RPMI7951 (cell line): ENCODE measurements at regions not wholly inside any gene's neighbourhood (a gene's known extent, or its start where the extent isn't known, plus 50 kb on each side); places are given as distances from the start of the nearest gene placed in this dataset.
"Not testable (repeated sequence)": the region's sequence is repeated elsewhere in the genome, so short reads cannot be mapped to it uniquely, and the experiment has no call there.

ENCODE experiments used
- DNase-seq: peaks from one replicate; pipeline ENCODE4 v3.0.0-alpha.2; 2012; ENCODE audit warnings: low read depth

DNA sequence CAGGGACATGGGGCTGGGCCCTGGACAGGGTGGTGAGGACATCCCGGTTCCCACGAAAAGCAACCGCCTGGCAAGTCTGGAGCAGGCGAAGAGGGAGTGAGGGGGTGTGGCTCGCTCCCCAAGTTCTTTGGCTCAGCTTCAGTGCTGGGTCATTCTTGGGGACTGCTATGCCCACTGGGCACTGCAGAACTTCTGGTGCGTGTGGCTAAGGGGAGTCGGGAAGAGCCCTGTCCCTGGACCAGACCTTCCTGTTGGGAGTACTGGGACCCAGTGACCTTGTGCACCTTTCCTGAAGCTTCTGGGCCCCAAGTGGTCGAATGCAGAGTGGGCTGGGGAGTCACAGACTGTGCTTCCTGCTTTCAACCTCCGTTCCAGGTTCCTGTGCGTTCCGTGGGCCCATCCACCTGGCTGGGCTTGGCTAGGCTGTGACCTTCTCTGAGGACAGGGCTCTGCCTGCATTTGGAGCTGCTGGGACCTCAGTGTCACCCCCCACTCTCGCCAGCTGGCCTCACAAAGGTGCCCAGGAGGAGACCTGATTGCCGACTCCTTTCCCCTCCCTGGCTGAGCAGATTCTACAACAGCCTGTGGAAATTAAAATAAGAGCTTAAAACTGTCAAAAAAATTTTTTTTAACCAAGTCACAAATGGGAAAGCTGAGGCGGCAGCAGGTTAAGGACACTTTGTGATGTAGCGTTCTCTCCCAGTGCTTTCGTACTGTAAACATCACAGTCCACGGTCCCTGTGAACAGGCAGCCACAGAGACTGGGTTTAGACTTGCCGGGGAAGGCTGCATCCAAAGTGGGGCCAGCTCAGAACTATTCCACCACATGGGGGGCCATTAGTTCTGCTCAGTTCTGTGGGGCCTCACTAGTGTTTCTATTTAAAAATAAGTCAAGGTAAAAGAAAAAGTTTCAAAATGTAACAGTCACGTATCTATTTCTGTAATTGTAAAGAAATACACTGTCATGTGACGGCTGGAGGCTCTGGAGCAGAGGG, 63.8 kb upstream of the WNT7B start:
- no peak for DNase-seq

DNA sequence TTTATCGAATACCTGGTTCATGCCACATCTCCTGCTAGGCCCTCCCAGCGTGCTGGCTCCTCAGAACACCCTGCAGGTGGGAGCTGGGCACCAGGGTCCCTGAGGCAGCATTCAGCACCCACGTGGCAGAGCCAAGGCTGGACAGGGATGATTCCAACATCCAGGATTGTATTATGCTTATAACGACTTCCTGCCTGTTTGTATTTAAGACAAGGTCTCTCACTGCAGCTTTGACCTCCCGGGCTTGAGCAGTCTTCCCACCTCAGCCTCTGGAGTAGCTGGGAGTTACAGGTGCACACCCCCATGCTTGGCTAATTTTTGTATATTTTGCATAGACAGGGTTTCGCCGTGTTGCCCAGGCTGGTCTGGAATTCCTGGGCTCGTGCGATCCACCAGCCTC, 64.7 kb upstream of the WNT7B start:
- no peak for DNase-seq

DNA sequence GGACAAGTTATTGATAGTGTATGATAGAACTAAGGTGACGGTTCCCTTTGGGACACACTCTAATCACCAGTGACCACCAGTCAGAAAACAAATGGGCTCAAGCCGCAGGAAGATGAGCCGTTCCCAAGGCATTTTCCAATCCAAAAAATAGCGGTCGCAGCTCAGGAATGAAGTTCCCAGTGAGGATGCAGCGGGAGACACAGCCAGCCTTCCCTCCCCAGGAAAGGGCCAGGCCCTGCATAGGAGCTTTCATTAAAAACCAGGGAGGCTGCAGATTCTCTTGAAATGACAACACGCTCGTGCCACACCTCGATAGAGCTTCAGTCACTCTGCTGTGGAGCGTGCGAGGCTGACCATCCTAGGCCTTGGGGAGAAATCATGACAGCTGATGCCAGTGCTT, 65.8 kb upstream of the WNT7B start:
- no peak for DNase-seq

DNA sequence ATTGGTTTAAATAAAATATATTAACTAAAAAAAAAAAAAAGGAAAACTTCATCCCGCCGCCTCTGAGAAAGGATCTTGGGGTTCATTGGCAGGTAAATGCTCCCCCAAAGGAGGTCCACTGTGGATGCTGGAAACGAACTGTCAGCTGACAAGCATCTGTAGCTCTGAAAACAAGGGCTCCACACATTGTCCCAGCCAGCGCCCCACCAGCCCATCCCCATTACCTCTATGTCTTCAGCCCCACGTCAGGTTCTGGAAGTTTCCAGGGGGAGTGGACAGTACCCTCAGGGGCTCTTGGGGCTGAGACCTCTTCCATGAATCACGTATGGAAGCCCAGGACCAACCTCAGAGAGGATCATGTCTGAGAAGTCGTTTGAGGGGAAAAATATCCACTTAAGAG, 66.4 kb upstream of the WNT7B start:
- DNase-seq: no peak

DNA sequence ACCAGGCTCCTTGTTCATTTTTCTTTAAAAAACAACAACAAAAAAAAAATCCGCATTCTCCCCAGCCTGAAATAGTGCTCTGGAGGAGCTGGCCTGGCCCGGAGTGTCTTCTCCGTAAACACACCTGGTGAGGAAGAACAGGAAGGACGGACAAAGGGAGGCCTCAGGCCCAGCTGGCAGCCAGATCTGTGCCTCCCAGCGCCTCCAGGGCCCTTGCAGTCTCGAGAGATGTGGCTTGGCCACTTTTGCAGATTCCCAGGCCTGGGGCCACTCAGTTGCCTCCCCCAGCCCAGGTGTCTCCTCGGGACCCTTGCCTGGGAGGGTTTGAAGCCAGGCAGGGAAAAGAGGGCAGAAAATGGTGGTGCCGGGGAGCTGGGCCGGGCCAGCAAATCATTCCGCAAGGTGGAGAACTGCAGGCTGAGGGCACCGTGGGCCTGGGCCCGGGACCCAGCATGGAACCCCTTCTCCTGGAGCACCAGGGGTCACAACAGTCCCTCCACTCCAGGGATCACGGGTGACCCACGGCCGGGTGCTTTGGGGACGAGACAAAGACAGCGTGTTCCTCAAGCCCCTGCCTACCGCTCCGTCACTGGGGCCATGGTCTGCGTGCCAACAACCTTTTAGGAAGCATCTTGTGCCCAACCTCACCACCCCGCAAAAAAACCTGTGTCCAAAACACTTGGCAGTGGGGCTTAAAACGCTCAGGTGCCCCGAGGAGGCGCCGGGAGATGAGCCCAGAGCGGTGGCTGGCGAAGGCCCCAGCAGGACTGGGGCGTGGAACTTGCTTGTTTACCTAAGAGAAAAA, 67.1 kb upstream of the WNT7B start:
- DNase-seq: no peak

DNA sequence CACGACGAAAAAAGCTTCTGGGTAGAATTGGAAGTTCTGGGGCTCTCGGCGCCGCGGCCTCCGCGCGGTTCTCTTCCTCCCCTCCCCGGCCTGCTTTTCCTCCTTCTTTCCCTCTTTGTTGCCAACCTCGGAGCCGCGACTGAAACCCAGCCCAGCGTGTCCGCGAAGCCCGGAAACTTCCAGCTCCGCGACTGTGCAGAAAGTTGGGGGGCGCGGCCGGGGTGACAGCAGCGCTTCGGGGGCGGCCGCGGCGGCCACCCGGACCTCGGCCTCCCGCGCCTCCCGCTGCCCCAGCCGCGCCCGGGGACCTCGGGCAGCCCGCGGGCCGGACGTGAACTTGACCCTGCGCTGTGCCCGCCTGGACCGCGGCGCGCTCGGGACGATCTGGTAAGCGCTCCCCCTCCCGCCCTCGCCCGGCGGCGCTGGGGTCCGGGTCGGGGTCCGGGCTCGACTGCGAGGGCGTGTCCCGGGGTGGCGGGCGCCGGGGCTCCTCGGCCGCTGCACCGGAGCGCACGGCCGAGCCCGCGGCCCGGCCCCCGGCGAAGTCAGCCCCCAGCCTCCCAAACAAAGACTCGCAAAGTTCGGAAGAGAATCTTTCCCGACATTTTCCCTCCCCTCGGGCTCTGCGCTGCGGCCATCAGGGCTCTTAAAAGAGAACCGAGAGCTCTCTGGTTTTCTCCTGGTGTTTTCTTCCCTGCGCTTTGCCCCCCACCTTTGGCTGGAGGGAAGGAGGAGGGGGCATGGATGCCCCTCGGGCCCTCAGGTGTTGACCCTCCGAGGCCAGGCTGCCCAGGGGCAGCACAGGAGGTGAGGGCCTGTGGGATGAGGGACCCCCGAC, 67.9 kb upstream of the WNT7B start:
- DNase-seq: peak; percentile 29

DNA sequence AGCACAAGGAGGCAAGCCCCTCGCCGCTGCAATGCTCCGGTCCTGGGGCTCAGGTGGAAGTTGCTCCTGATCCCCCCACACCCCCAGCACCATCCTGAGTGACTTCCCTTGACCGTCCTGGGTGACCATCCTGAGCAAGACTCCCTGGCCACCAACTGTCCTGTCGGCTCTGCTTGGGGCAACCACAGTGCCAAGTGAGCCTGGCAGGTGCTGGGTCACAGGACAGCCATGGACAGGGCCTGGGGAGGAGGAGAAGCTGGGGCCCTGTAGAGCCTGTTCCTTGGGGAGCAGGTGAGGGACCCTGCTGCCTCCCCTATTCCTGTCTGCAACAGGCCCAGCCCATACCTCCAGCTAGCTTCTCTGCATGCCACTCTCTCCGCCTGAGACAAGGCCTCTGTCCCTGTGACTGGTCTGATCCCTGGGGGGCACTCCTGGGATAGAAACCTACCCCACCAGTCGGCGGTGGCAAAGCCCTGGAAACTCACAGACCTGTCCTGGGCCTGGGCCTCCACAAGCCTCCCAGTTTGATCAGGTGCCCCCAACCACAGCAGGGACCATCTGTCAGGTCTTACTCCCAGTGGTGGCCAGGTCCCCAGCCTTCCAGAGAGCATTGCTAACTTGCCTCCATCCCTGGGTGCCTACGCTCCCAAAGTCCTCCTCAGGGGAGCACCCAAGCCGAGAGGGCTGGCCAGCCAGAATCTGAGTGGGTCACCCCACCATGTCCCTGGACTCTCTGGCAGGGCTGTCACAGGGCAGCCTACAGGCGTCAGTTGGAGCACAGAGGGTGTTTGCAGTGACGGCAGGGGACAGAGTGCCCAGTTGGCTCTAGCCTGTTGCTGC, 68.7 kb upstream of the WNT7B start:
- DNase-seq: no peak

DNA sequence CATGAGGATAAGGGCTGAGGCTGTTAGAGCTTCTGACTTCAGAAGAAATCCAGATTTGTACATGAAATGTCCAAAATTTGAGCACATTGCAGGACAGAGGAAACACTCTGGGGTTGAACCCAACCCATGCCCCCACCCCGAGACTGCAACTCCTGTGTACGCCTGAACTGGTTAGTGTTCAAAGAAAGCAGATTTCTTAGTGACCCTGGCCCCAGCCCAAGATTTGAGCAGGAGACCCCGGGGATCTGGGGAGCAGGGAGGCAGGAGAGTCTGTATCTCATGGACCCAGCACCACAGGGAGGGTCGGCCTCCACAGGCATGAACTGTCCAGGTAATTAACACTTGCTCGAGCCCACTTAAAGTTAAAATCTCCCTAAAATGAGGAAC, 69.3 kb upstream of the WNT7B start:
- no peak for DNase-seq

DNA sequence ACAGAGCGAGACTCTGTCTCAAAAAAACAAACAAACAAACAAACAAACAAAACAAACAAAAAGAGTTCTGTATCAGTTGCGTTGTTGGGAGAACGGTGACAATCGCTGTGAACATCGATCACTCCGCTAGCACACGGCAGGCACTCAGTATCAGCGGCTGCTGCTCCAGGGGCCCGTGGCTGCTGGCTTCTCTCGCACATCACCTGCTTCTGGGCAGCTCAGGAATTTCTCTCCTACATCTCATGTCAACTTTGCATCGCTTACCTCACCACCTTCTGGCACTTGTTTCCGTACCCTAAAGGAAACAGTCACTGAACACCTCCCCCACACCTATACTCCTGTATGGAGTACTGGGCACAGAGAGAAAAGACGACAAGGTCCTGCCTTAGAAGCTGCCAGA, 70.3 kb upstream of the WNT7B start:
- no peak for DNase-seq

DNA sequence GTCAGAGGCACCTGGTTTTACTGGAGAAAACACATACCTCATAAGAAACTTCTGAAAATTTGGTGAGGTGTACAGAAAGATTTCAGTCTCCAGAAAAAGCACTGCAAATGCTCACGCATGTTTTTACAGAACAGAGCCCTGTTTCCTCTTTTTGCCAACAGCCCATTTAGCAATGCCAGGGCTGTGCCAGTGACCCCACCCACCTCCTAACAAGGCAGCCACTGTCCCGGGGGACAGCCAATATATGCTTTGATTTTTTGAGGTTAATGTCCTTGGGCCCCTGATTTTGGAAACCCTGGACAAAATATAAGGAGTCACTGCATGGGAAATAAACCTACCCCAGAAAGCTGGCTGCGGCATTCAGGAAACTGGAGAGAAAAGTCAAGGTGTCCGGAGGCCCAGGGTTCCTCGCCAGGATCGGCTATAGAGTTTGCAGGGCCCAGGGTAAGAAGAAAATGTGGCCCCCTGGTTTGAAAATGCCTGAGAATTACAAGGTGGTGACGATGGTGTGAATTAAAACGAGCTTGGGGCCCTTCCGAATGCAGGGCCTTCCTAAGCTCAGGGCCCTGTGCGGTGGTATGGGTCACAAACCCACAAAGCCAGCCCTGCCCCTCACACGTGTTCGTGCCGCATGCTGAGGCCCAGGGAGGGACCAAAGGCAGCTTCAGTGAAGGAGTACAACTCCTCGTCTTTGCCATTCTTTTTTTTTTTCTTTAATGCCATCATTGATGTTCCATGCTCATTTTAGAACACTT, 71.1 kb upstream of the WNT7B start:
- no peak for DNase-seq

DNA sequence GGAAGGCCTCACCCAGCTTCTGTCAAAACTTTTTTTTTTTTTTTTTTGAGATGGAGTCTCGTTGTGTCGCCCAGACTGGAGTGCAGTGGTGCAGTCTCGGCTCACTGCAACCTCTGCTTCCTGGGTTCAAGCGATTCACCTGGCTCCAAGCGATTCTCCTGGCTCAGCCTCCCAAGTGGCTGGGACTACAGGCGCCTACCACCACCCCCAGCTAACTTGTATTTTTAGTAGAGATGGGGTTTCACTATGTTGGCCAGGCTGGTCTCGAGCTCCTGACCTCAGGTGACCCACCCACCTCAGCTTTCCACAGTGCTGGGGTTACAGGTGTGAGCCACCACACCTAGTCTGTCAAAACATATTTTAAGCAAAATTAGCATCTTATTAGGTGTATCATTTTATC, 71.7 kb upstream of the WNT7B start:
- DNase-seq: not testable (repeated sequence)

DNA sequence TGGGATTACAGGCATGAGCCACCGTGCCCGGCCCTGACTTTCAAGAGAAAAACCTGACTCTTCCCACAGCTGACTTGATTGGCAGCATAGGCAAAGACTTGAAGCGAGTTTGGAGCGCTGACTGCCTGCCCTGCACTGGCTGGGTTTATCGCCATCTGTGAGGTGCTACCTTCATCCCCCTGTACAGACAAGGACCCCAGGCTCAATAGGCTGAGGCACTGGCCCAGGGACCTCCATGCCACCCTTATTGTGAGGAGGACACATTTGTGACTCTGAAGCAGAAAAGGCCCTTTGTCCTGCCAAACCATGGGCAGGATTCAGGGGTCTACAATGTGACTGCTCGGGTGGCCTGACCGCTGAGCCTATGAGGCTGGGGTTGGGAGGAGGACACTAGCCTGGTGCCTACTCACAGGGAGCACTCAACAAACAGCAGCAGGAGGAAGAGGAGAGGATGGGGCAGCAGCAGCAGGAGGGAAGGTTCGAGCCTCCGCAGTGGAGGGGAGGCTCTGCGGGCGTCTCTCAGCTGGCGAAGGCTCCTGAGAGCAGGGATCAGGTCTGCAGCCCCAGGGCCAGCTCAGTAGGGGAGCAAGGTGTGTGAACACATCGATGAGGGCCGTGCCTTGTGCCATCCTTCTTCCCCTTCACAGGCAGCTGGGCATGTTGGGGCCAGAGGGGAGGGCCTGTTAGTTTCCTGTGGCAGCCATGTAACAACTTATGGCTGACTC, 72.9 kb upstream of the WNT7B start:
- DNase-seq: no peak

DNA sequence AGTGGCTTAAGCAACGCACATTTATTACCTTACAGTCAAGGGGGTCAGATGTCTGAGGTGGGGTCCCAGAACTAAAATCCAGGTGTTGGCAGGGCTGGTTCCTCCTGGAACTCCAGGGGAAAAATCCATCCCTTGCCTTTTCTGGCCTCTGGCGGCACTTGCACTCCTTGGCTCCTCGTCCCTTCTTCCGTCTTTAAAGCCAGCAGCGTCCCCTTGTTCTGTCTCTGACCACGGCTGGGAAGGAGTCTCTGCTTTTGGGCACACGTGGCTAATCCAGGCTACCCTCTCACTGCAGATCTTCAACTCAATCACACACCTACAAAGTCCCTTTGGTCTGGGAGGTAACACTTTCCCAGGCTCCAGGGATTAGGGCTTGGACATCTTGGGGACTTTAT, 73.5 kb upstream of the WNT7B start:
- no peak for DNase-seq

DNA sequence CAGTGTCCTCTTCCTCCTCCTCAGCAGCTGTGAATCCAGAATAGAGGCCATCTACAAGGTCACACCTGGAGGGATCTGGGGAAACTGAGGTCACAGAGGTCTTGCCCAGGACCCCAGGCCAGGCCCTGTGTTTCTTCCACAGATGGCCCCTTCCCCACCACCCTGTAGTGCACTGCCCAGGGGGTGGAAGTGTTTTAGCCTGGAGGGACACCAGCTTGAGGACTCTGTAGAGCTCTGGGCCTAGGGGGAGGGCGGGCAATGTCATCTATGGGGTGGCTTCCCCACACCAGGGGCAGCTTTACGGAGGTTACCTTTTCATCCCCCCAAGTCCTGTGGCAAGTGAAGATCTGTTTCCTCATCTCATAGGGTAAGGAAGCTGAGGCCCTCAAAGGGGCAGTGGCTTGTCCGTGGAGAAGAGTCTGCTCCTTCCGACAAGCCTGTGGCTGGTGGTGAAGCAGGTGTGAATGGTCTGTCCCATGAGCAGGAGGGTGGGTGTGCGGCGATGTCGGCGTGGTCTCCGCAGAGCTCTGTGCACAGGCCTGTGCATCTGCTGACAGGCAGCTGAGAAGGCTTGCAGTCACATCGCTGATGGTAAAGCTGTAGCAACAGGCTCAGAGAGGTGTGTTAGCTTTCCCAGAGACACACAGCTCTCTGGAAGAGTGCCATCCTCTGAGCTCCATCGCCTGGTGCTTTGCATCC, 74.1 kb upstream of the WNT7B start:
- no peak for DNase-seq

DNA sequence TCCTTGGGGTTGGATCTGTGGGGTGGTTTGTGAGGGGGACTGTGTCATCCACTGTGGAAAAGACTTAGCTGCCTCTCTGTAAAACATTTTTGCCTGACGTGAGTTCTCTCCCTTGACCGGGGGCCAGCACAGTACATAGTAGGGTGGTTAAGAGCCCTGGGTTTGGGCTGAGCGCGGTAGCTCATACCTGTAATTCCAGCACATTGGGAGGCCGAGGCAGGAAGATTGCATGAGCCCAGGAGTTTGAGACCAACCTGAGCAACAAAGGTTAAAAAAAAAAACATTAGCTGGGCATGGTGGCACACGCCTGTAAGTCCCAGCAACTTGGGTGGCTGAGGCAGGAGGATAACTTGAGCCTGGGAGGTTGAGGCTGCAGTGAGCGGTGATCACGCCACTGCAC, 74.7 kb upstream of the WNT7B start:
- no peak for DNase-seq

DNA sequence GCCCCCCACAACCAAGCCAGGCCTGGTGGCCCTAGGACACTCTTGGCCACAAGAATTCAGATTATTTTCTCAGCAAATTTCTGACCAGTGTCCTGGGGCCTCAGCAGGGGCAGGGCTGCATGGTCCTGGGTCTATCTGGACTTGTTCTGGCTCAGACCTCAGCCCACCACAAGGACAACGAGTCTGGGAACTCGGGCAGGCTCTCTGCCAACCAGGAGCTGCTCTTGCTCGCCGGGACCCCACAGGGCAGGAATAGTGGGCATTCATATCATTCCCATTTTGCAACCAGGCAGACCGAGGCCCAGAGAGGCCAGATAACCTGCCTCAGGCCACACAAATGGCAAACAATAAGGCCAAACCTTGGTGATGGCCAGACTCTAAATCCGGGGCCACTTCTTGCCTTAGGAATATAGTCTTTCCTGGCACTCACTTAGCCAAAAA, 75.4 kb upstream of the WNT7B start:
- peak; percentile 39 for DNase-seq

DNA sequence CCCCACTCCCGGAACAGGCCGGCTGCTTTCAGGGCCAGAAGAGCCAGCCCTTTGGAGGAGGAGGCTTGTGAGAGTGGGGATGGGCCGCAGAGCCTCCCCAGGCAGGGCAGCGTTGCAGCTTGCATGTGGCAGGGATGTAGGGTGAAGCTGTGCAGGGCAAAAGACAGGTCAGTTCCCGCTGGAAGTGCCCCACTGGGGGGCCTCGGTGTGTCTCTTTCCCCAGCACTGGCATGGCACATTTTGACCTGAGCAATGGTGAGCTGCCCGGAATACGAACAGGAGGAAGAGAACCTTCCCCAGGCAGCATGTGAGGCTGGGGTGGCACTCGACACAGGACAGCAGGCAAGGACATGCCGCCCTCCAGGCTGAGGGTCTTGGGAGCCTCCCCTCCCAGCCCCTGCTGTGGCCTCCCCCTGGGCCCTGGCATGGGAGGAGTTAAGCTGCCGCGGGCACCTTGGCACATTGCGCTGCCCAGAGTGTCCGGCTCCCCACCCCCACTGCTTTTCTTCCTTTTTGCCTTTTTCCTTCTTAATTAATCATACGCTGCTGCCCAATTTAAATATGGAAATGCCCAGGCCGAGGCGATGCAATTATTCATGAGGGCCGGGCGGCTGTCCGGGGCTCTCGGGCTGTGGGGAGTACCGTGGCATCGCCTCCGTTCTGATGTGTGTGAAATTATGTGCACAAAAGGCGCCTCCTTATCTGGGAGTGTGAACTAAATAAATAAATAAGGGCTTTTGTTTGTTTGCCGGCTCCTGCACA, 76.0 kb upstream of the WNT7B start:
- DNase-seq: peak; percentile 47

DNA sequence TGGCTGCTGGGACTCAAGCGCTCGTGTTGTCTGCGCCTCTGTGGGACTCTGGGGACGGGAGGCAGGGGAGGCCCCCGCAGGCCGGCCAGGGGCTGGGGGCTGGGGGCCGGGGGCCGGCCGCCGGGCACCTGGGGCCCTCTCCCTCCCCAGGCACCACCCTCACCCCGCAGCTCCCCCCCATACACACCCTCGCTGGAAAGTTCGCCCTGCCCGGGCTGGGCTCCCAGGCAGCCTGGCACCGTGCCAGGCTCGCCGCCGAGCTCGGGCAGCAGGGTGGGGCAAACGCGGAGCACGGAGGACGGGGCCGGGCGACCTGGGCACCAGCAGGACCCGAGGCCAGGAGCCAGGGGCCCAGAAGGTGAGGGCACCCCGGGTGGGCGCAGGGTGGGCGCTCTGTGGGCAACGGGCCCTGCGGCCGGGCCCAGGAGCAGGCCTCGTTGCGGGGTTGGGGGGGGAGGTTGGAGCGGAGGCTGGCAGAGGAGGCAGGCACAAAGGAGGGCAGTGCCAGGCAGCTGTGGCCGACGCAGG, 76.7 kb upstream of the WNT7B start:
- DNase-seq: peak; percentile 64
